ENCODE measurements at regions not wholly inside any gene's neighbourhood (a gene's known extent, or its start where the extent isn't known, plus 50 kb on each side); places are given as distances from the start of the nearest gene placed in this dataset.

DNA sequence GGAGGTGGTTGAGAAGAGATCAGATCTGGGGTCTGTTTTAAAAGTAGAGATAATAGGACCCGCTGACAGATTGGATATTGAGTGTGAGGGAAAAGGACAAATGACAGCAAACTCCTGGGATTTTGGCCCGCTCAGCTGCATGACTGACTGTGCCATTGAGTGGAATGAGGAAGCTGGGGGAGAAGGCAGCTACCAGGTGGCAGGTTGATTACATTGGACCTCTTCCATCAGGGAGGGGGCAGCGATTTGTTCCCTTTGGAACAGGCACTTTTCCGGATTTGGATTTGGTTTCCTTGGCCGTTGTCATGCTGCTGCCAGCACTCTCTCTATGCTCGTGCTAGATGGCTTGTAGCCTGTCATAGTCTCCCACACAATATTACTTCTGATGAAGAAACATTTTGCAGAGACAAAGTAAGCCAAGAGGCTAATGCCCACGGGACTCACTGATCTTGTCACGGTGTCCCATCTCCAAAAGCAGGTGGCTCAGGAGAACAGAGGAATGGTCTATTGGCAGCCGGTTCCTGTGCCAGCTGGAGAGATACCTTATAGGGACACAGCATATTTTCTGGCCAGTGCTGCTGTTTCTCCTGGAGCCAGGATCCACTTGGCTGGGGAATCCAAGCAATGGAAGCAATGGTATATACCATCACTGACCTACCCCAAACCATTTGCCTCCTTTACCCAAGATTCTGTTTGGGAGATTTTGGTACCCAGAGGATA is 69.1 kb upstream of the WAC start:
- in situ Hi-C loops (cut with HindIII; ENCODE audit: low pct_unique_long_range_greater_than_20kb, low sequenced_read_pairs), result no loop called here
- intact Hi-C loops (cut with micrococcal nuclease; ENCODE audit: unreplicated experiment), result no loop called here
- BruUV-seq (replicated peaks), result no TSS peak
- no peak overlapping the region for H3K4me3 ChIP-seq (ENCODE audit: low read depth in 2 of 2, low read length in 2 of 2)
- H3K9me3 ChIP-seq (ENCODE audit: control insufficient read depth, insufficient read depth, low read depth, low read length), result no peaks in the 10 kb centered on the region
- CTCF ChIA-PET, result no interaction called here
- POLR2A ChIA-PET, result no interaction called here
- no peaks in the 10 kb centered on the region for H3K27me3 ChIP-seq (ENCODE audit: control insufficient read depth, insufficient read depth, low read length)
- H3K36me3 ChIP-seq (ENCODE audit: control insufficient read depth, insufficient read depth, low read length), result no peaks in the 10 kb centered on the region
- no peak for DNase-seq (ENCODE audit: low read depth, low spot score)
- no peak for ATAC-seq
- TF ChIP-seq, protein P1, sequence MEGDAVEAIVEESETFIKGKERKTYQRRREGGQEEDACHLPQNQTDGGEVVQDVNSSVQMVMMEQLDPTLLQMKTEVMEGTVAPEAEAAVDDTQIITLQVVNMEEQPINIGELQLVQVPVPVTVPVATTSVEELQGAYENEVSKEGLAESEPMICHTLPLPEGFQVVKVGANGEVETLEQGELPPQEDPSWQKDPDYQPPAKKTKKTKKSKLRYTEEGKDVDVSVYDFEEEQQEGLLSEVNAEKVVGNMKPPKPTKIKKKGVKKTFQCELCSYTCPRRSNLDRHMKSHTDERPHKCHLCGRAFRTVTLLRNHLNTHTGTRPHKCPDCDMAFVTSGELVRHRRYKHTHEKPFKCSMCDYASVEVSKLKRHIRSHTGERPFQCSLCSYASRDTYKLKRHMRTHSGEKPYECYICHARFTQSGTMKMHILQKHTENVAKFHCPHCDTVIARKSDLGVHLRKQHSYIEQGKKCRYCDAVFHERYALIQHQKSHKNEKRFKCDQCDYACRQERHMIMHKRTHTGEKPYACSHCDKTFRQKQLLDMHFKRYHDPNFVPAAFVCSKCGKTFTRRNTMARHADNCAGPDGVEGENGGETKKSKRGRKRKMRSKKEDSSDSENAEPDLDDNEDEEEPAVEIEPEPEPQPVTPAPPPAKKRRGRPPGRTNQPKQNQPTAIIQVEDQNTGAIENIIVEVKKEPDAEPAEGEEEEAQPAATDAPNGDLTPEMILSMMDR (IDR thresholded peaks at IDR 0.05), result no peak
- TF ChIP-seq SIN3A (IDR thresholded peaks at IDR 0.05; ENCODE audit: borderline replicate concordance, insufficient read depth, low read depth, low read length) (no peak), TCF7L2 (IDR thresholded peaks at IDR 0.05; ENCODE audit: low read depth, low read length) (no peak), POLR2AphosphoS5 (IDR thresholded peaks at IDR 0.05; ENCODE audit: low read depth, low read length) (no peak)
- TF ChIP-seq, protein P2, sequence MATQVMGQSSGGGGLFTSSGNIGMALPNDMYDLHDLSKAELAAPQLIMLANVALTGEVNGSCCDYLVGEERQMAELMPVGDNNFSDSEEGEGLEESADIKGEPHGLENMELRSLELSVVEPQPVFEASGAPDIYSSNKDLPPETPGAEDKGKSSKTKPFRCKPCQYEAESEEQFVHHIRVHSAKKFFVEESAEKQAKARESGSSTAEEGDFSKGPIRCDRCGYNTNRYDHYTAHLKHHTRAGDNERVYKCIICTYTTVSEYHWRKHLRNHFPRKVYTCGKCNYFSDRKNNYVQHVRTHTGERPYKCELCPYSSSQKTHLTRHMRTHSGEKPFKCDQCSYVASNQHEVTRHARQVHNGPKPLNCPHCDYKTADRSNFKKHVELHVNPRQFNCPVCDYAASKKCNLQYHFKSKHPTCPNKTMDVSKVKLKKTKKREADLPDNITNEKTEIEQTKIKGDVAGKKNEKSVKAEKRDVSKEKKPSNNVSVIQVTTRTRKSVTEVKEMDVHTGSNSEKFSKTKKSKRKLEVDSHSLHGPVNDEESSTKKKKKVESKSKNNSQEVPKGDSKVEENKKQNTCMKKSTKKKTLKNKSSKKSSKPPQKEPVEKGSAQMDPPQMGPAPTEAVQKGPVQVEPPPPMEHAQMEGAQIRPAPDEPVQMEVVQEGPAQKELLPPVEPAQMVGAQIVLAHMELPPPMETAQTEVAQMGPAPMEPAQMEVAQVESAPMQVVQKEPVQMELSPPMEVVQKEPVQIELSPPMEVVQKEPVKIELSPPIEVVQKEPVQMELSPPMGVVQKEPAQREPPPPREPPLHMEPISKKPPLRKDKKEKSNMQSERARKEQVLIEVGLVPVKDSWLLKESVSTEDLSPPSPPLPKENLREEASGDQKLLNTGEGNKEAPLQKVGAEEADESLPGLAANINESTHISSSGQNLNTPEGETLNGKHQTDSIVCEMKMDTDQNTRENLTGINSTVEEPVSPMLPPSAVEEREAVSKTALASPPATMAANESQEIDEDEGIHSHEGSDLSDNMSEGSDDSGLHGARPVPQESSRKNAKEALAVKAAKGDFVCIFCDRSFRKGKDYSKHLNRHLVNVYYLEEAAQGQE (IDR thresholded peaks at IDR 0.05; ENCODE audit: insufficient read depth in 1 of 2, low read depth in 2 of 2, low read length in 1 of 2), result no peak
- H3K4me1 ChIP-seq (ENCODE audit: control insufficient read depth, insufficient read depth, low read length), result no peaks in the 10 kb centered on the region
- H3K27ac ChIP-seq (ENCODE audit: low read length), result no peak overlapping the region

DNA sequence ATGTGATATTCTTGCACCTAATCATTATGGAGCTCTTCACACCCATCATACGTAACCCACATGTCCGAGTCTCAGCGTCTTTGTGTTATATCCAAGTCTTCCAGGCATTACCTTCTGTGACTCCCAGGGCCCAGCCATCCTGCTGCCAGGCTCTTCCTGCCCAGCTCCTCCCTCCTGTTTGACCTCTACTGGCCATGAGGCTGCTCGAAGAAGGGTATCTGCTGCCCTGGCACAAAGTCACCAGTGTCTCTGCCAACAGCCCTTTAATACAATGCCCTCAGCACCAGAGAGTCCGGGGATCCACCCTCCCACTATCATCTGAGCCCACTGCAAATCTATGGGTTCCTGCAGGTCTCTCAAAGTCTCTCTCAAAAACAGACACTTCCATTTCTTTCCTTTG is 65.3 kb upstream of the WAC start:
- Histone ChIP-seq H3K36me3 (ENCODE audit: control insufficient read depth, insufficient read depth, low read length) (no peaks in the 10 kb centered on the region), H3K27me3 (ENCODE audit: control insufficient read depth, insufficient read depth, low read length) (no peaks in the 10 kb centered on the region), H3K27ac (ENCODE audit: low read length) (no peak overlapping the region), H3K4me3 (ENCODE audit: low read depth in 2 of 2, low read length in 2 of 2) (no peak overlapping the region), H3K9me3 (ENCODE audit: control insufficient read depth, insufficient read depth, low read depth, low read length) (no peaks in the 10 kb centered on the region), H3K4me1 (ENCODE audit: control insufficient read depth, insufficient read depth, low read length) (no peaks in the 10 kb centered on the region)
- POLR2A ChIA-PET, result no interaction called here
- TF ChIP-seq, protein P2 (IDR thresholded peaks at IDR 0.05; ENCODE audit: insufficient read depth in 1 of 2, low read depth in 2 of 2, low read length in 1 of 2), result no peak
- no peak for TF ChIP-seq SIN3A (IDR thresholded peaks at IDR 0.05; ENCODE audit: borderline replicate concordance, insufficient read depth, low read depth, low read length)
- no peak for TF ChIP-seq POLR2AphosphoS5 (IDR thresholded peaks at IDR 0.05; ENCODE audit: low read depth, low read length)
- TF ChIP-seq, protein P1 (IDR thresholded peaks at IDR 0.05), result no peak
- TF ChIP-seq TCF7L2 (IDR thresholded peaks at IDR 0.05; ENCODE audit: low read depth, low read length), result no peak
- no peak for ATAC-seq
- intact Hi-C loops (cut with micrococcal nuclease; ENCODE audit: unreplicated experiment) (no loop called here), in situ Hi-C loops (cut with HindIII; ENCODE audit: low pct_unique_long_range_greater_than_20kb, low sequenced_read_pairs) (no loop called here)
- CTCF ChIA-PET, result no interaction called here
- no peak for DNase-seq (ENCODE audit: low read depth, low spot score)
- no TSS peak for BruUV-seq (replicated peaks)

Data from Panc1 (cell line).